OCI-LY7 (cell line): ENCODE measurements at regions not wholly inside any gene's neighbourhood (a gene's known extent, or its start where the extent isn't known, plus 50 kb on each side); places are given as distances from the start of the nearest gene placed in this dataset.

Experiments
- CTCF ChIP-seq: fragments of 200-600 bp; sonication (generic); conservative IDR thresholded peaks from 2 replicates; pipeline ENCODE4 v1.5.1; 2014; ENCODE audit warnings: mild to moderate bottlenecking, antibody characterized with exemption, low read length, moderate library complexity, mixed read lengths
- EZH2phosphoT487 ChIP-seq: fragments of 200-600 bp; sonication (generic); IDR thresholded peaks from 2 replicates; pipeline ENCODE4 v1.6.1; 2018; ENCODE audit warnings: low read depth, borderline replicate concordance, mild to moderate bottlenecking, mixed run types, antibody characterized with exemption, low read length, moderate library complexity, mixed read lengths

- TF ChIP-seq CTCF (no peak), EZH2phosphoT487 (no peak)
Measured at GRCh38 chr13:111035861-111036260, 79.2 kb upstream of the ARHGEF7 start.
